ENCODE measurements at regions not wholly inside any gene's neighbourhood (a gene's known extent, or its start where the extent isn't known, plus 50 kb on each side); places are given as distances from the start of the nearest gene placed in this dataset.

- no peaks in the 10 kb centered on the region for H3K9me3 Mint-ChIP-seq
Measured at GRCh38 chr1:182240085-182240484, 151.5 kb downstream of the GLUL start.

GRCh38 chr1:182238421-182238820 lies 153.2 kb downstream of the GLUL start:
- no peak overlapping the region for H3K4me3 Mint-ChIP-seq
- no peaks in the 10 kb centered on the region for H3K9me3 Mint-ChIP-seq
- H3K36me3 Mint-ChIP-seq (ENCODE audit: low read depth) = no peaks in the 10 kb centered on the region
- peaks cover 6% of the 10 kb centered on the region for H3K27me3 Mint-ChIP-seq (ENCODE audit: low read depth)
- no peaks in the 10 kb centered on the region for H3K4me1 Mint-ChIP-seq
- TF ChIP-seq CTCF (IDR thresholded peaks at IDR 0.05; ENCODE audit: unreplicated experiment in 3 of 3) = no peak
- no peak overlapping the region for H3K27ac Mint-ChIP-seq

More at GRCh38 chr1:182240085-182240484, 151.5 kb downstream of the GLUL start:
- Mint-ChIP-seq H3K27me3 (ENCODE audit: low read depth) (peaks cover 6% of the 10 kb centered on the region), H3K4me1 (no peaks in the 10 kb centered on the region), H3K27ac (no peak overlapping the region), H3K36me3 (ENCODE audit: low read depth) (no peaks in the 10 kb centered on the region), H3K4me3 (no peak overlapping the region)
- TF ChIP-seq CTCF (IDR thresholded peaks at IDR 0.05; ENCODE audit: unreplicated experiment in 3 of 3) = no peak

- no peak overlapping the region for H3K4me3 Mint-ChIP-seq
- H3K4me1 Mint-ChIP-seq = no peaks in the 10 kb centered on the region
- TF ChIP-seq CTCF (IDR thresholded peaks at IDR 0.05; ENCODE audit: unreplicated experiment in 3 of 3) = no peak
- H3K9me3 Mint-ChIP-seq = no peaks in the 10 kb centered on the region
- H3K27me3 Mint-ChIP-seq (ENCODE audit: low read depth) = peaks cover 9% of the 10 kb centered on the region
- H3K36me3 Mint-ChIP-seq (ENCODE audit: low read depth) = no peaks in the 10 kb centered on the region
- H3K27ac Mint-ChIP-seq = no peak overlapping the region
Measured at GRCh38 chr1:182237329-182237728, 154.3 kb downstream of the GLUL start.

GRCh38 chr1:182236651-182237077 lies 154.9 kb downstream of the GLUL start:
- Mint-ChIP-seq H3K27ac (no peak overlapping the region), H3K27me3 (ENCODE audit: low read depth) (peaks cover 3% of the 10 kb centered on the region), H3K4me3 (no peak overlapping the region), H3K4me1 (no peaks in the 10 kb centered on the region), H3K36me3 (ENCODE audit: low read depth) (no peaks in the 10 kb centered on the region), H3K9me3 (no peaks in the 10 kb centered on the region)
- TF ChIP-seq CTCF (IDR thresholded peaks at IDR 0.05; ENCODE audit: unreplicated experiment in 3 of 3) = no peak

- no peak overlapping the region for H3K27ac Mint-ChIP-seq
- H3K27me3 Mint-ChIP-seq (ENCODE audit: low read depth) = peaks cover 3% of the 10 kb centered on the region
- H3K4me3 Mint-ChIP-seq = no peak overlapping the region
- H3K36me3 Mint-ChIP-seq (ENCODE audit: low read depth) = no peaks in the 10 kb centered on the region
- H3K4me1 Mint-ChIP-seq = no peaks in the 10 kb centered on the region
- TF ChIP-seq CTCF (IDR thresholded peaks at IDR 0.05; ENCODE audit: unreplicated experiment in 3 of 3) = no peak
- no peaks in the 10 kb centered on the region for H3K9me3 Mint-ChIP-seq
Measured at GRCh38 chr1:182235952-182236650, 155.5 kb downstream of the GLUL start.

GRCh38 chr1:182235604-182235951 lies 156.0 kb downstream of the GLUL start:
- Mint-ChIP-seq H3K27ac (no peak overlapping the region), H3K4me3 (no peak overlapping the region), H3K4me1 (no peaks in the 10 kb centered on the region), H3K36me3 (ENCODE audit: low read depth) (no peaks in the 10 kb centered on the region), H3K9me3 (no peaks in the 10 kb centered on the region), H3K27me3 (ENCODE audit: low read depth) (peaks cover 3% of the 10 kb centered on the region)
- TF ChIP-seq CTCF (IDR thresholded peaks at IDR 0.05; ENCODE audit: unreplicated experiment in 3 of 3) = no peak
